AG09309 (cell line): ENCODE measurements at regions not wholly inside any gene's neighbourhood (a gene's known extent, or its start where the extent isn't known, plus 50 kb on each side); places are given as distances from the start of the nearest gene placed in this dataset.

Experiments used
- DNase-seq: peaks from one replicate; pipeline ENCODE4 v3.0.0-alpha.2; 2010; ENCODE audit warnings: low read depth
- H3K4me3 ChIP-seq: 2 replicates; pipeline ENCODE4 v1.5.1; 2011; ENCODE audit warnings: mild to moderate bottlenecking, low read depth, low read length, moderate library complexity; ENCODE audit not compliant: control insufficient read depth
- CTCF ChIP-seq: IDR thresholded peaks from 2 replicates; pipeline ENCODE4 v1.5.1; 2011; ENCODE audit warnings: mild to moderate bottlenecking, low read depth, low read length, inconsistent platforms; ENCODE audit not compliant: insufficient read depth, control insufficient read depth; ENCODE audit errors: missing control alignments

GRCh38 chr1:80099713-80100112, 1093.2 kb upstream of the ADGRL4 start:
- no peak for DNase-seq
- no peak overlapping the region for H3K4me3 ChIP-seq
- TF ChIP-seq CTCF = no peak

GRCh38 chr1:80085067-80085466, 1078.5 kb upstream of the ADGRL4 start:
- no peak for TF ChIP-seq CTCF
- DNase-seq = no peak
- H3K4me3 ChIP-seq = no peak overlapping the region

GRCh38 chr1:80083892-80084291, 1077.4 kb upstream of the ADGRL4 start:
- no peak for TF ChIP-seq CTCF
- no peak for DNase-seq

GRCh38 chr1:80076469-80076868, 1069.9 kb upstream of the ADGRL4 start:
- H3K4me3 ChIP-seq = no peak overlapping the region
- DNase-seq = no peak
- TF ChIP-seq CTCF = no peak

More at GRCh38 chr1:80083892-80084291, 1077.4 kb upstream of the ADGRL4 start:
- H3K4me3 ChIP-seq = no peak overlapping the region

- no peak for DNase-seq
- no peak for TF ChIP-seq CTCF
- H3K4me3 ChIP-seq = no peak overlapping the region
Measured at GRCh38 chr1:80075351-80075750, 1068.8 kb upstream of the ADGRL4 start.

GRCh38 chr1:80072563-80072962, 1066.0 kb upstream of the ADGRL4 start:
- no peak for DNase-seq
- no peak for TF ChIP-seq CTCF
- no peak overlapping the region for H3K4me3 ChIP-seq

- TF ChIP-seq CTCF = no peak
- DNase-seq = no peak
- H3K4me3 ChIP-seq = no peak overlapping the region
Measured at GRCh38 chr1:80066060-80066459, 1059.5 kb upstream of the ADGRL4 start.
